ENCODE measurements at regions not wholly inside any gene's neighbourhood (a gene's known extent, or its start where the extent isn't known, plus 50 kb on each side); places are given as distances from the start of the nearest gene placed in this dataset.

DNA sequence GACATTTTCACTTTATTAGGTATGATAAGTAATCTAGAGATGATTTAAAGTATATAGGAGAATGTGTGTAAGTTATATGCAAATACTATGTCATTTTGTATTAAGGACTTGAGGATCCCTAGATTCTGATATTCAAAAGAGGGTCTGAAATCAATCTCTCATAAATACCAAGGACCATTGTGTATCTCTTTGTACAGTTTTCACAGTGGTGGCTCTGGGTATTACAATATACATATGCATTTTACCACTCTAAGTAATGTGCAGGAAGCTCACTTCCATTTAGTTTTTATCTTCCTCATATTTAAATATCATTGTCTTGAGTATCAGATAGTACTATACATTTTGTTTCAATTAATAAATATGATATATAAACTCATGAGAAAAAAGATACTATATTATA, 862.6 kb upstream of the PCDH20 start:
- Histone ChIP-seq H3K79me1 (ENCODE audit: low read depth in 1 of 2, low read length in 2 of 2) (no peaks in the 10 kb centered on the region), H3K56ac (ENCODE audit: extremely low read depth, insufficient read depth, low read length) (no peak overlapping the region), H3K36me3 (ENCODE audit: control insufficient read depth, insufficient read depth, low read length) (no peaks in the 10 kb centered on the region), H3K27me3 (ENCODE audit: control insufficient read depth, insufficient read depth, low read length) (no peaks in the 10 kb centered on the region), H2BK120ac (ENCODE audit: low read depth, low read length) (no peak overlapping the region), H3K9me1 (ENCODE audit: insufficient read depth, low read length) (no peaks in the 10 kb centered on the region), H2BK5ac (ENCODE audit: low read depth, low read length, poor library complexity, severe bottlenecking) (no peak overlapping the region), H2BK20ac (ENCODE audit: low read depth, low read length) (no peak overlapping the region), H3K9ac (ENCODE audit: low read depth, low read length) (no peak overlapping the region), H4K91ac (ENCODE audit: insufficient read depth, low read depth, low read length) (no peak overlapping the region), H3K14ac (replicated peaks; ENCODE audit: low read depth, low read length) (no peak overlapping the region), H3K4me1 (ENCODE audit: control insufficient read depth, insufficient read depth, low read length) (no peaks in the 10 kb centered on the region), H3K9me3 (ENCODE audit: control insufficient read depth, insufficient read depth, low read length) (no peaks in the 10 kb centered on the region), H3K4me3 (ENCODE audit: insufficient read depth, low read depth, low read length) (no peak overlapping the region), H3K18ac (ENCODE audit: low read depth, low read length) (no peak overlapping the region), H3K4ac (ENCODE audit: low read depth, low read length) (no peak overlapping the region), H2AK5ac (ENCODE audit: low read depth, low read length) (no peak overlapping the region), H4K20me1 (ENCODE audit: insufficient read depth, low read length) (no peaks in the 10 kb centered on the region), H2AFZ (replicated peaks; ENCODE audit: low read length, poor library complexity) (no peak overlapping the region), H4K8ac (ENCODE audit: low read depth in 2 of 2, low read length in 2 of 2) (no peak overlapping the region), H2AK9ac (replicated peaks; ENCODE audit: low read depth, low read length, poor library complexity) (no peak overlapping the region), H3K23ac (ENCODE audit: low read depth, low read length) (no peak overlapping the region), H4K5ac (ENCODE audit: low read depth, low read length) (no peak overlapping the region), H3K4me2 (ENCODE audit: low read depth, low read length) (no peak overlapping the region), H2BK15ac (ENCODE audit: low read depth, low read length) (no peak overlapping the region), H3K27ac (ENCODE audit: insufficient read depth, low read length) (no peak overlapping the region)
- TF ChIP-seq CEBPB (IDR thresholded peaks at IDR 0.05; ENCODE audit: low read depth, low read length) (no peak), FOS (IDR thresholded peaks at IDR 0.05; ENCODE audit: low read depth, low read length) (no peak), CHD1 (IDR thresholded peaks at IDR 0.05; ENCODE audit: low read depth, low read length) (no peak), MXI1 (IDR thresholded peaks at IDR 0.05; ENCODE audit: borderline replicate concordance, low read depth, low read length) (no peak), RAD21 (IDR thresholded peaks at IDR 0.05; ENCODE audit: low read length) (no peak), MAZ (IDR thresholded peaks at IDR 0.05; ENCODE audit: borderline replicate concordance, low read depth, low read length) (no peak), RCOR1 (IDR thresholded peaks at IDR 0.05; ENCODE audit: insufficient replicate concordance, low read length) (no peak), RFX5 (IDR thresholded peaks at IDR 0.05; ENCODE audit: low read depth, low read length) (no peak), BHLHE40 (IDR thresholded peaks at IDR 0.05; ENCODE audit: low read depth, low read length) (no peak), SMC3 (IDR thresholded peaks at IDR 0.05; ENCODE audit: low read depth, low read length) (no peak), MAFK (IDR thresholded peaks at IDR 0.05; ENCODE audit: low read depth, low read length) (no peak), POLR2A (IDR thresholded peaks at IDR 0.05; ENCODE audit: low read depth, low read length) (no peak), NFE2L2 (IDR thresholded peaks at IDR 0.05; ENCODE audit: low read depth, low read length) (no peak)
- TF ChIP-seq, protein P1, sequence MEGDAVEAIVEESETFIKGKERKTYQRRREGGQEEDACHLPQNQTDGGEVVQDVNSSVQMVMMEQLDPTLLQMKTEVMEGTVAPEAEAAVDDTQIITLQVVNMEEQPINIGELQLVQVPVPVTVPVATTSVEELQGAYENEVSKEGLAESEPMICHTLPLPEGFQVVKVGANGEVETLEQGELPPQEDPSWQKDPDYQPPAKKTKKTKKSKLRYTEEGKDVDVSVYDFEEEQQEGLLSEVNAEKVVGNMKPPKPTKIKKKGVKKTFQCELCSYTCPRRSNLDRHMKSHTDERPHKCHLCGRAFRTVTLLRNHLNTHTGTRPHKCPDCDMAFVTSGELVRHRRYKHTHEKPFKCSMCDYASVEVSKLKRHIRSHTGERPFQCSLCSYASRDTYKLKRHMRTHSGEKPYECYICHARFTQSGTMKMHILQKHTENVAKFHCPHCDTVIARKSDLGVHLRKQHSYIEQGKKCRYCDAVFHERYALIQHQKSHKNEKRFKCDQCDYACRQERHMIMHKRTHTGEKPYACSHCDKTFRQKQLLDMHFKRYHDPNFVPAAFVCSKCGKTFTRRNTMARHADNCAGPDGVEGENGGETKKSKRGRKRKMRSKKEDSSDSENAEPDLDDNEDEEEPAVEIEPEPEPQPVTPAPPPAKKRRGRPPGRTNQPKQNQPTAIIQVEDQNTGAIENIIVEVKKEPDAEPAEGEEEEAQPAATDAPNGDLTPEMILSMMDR (conservative IDR thresholded peaks at IDR 0.05; ENCODE audit: low read depth, low read length) = no peak
- TF ChIP-seq, protein P2, sequence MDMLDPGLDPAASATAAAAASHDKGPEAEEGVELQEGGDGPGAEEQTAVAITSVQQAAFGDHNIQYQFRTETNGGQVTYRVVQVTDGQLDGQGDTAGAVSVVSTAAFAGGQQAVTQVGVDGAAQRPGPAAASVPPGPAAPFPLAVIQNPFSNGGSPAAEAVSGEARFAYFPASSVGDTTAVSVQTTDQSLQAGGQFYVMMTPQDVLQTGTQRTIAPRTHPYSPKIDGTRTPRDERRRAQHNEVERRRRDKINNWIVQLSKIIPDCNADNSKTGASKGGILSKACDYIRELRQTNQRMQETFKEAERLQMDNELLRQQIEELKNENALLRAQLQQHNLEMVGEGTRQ (IDR thresholded peaks at IDR 0.05; ENCODE audit: low read depth, low read length) = no peak
- TF ChIP-seq, protein P3, sequence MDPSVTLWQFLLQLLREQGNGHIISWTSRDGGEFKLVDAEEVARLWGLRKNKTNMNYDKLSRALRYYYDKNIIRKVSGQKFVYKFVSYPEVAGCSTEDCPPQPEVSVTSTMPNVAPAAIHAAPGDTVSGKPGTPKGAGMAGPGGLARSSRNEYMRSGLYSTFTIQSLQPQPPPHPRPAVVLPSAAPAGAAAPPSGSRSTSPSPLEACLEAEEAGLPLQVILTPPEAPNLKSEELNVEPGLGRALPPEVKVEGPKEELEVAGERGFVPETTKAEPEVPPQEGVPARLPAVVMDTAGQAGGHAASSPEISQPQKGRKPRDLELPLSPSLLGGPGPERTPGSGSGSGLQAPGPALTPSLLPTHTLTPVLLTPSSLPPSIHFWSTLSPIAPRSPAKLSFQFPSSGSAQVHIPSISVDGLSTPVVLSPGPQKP (IDR thresholded peaks at IDR 0.05; ENCODE audit: borderline replicate concordance, low read depth, low read length) = no peak
- intact Hi-C loops (cut with micrococcal nuclease) (no loop called here), dilution Hi-C loops (cut with HindIII; ENCODE audit: low sequenced_read_pairs, unreplicated experiment) (no loop called here), in situ Hi-C loops (cut with MboI; ENCODE audit: low sequenced_read_pairs) (no loop called here)
- ChIA-PET POLR2A (ENCODE audit: unreplicated experiment) (no interaction called here), CTCF (no interaction called here)
- no peak for DNase-seq
- BruUV-seq (replicated peaks) = no TSS peak
- no peak for ATAC-seq (ENCODE audit: low read depth)
